ENCODE measurements at regions not wholly inside any gene's neighbourhood (a gene's known extent, or its start where the extent isn't known, plus 50 kb on each side); places are given as distances from the start of the nearest gene placed in this dataset.
"Not testable (repeated sequence)": the region's sequence is repeated elsewhere in the genome, so short reads cannot be mapped to it uniquely, and the experiment has no call there.

DNA sequence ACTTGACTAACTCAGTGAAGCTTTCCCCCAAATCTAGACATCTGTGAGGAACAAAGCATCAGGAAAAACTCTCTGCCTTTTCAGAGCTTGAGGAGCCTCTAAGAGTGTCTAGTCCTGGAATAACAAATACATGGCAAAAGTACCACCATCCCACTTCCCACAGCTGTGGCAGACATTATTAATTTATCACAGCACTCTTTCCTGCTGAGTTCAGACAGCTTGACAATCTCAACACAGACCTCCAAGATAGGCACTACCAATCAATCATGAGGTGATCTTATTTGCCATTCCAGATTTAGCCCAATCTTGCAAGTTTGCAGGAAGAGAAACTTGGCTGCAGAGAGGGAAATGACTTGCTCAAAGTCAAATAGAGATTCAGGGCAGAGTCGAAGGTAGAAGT, 202.8 kb downstream of the MN1 start:
- no peak for DNase-seq (ENCODE audit: low read depth)

DNA sequence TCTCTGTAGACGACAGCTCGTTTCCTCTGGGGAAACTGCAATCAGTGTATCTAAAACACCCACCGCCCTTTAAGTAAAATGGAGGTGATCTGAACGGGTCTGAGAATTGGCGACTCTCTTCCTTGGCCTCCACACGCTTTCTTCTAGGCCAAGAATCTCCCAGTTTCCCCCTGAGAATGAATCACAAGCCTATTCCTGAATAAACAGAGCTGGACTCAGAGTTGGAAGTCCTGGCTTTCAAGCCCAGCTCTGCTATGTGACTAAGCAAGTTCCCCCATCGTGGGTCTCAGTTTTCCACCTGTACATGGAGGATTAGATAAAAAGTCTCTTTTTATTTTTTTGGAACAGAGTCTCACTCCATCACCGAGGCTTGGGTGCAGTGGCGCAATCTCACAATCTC, 200.4 kb downstream of the MN1 start:
- DNase-seq (ENCODE audit: low read depth), result no peak

DNA sequence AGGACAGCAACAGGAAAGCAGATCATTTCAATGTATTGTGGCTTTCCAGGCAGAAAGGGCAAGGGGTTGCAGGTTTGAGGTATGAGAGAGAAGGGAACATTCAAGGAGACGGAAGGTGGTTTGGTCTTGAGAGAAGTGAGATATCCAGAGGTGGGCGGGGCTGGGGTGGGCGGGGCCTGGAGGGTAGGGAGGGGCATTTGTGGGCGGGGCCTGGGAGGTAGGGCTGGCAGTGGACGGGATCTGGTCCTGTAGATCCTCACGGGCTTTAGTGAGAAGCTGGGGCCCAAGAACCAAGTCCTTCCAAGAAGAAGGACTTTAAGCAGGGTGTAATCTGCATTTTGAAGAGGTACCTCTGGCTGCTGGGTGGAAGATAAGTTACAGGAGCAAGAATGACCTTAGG, 199.2 kb downstream of the MN1 start:
- no peak for DNase-seq (ENCODE audit: low read depth)

DNA sequence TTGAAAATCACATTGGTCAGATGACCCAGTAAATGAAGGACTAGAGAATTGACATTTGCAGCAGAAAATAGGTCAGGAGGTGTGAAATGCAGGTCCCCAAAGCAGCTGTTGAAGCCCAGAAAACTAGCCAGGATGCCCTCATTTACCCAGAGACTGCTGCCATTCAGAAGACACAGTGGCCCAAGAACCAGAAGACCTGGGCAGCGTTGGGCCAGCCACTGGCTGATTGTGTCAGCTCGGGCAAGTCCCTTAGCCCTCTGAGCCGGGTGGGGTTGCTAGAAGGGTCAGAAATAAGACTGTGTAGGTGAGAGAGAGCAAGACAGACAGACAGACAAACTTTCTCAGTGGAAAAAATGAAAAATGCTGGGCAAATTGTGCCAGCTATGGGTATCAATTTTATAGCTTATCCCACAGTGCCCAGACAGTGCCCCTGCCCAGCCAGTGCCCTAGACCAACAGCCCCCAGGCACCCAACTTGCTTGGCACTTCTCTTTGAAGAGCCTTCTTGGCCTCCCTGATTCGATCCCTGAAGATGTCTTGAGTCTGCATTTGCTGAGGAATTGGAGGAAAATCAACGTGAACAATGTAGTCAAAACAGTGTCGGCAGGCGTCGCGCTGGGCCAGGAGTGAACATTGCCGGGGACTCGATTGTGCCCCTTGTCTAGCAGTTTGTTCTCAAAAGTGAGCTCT, 198.3 kb downstream of the MN1 start:
- DNase-seq (ENCODE audit: low read depth), result no peak

DNA sequence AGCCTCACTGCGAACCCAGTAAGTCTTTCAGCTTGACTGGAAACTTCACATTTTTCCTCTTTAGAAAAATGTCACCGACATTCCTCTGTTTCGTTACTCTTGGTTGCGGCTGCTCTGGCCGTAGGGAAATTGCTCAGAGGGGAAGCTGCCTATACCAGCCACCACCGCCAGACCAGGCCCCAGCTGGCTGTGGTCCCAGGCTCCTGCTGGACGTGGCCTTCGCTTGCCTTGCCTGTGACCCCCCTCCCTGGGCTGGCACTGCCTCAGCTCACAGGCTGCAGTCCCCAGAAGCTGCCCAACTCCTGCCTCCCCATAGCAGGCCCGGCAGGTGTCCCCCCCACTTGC, 197.8 kb downstream of the MN1 start:
- no peak for DNase-seq (ENCODE audit: low read depth)

DNA sequence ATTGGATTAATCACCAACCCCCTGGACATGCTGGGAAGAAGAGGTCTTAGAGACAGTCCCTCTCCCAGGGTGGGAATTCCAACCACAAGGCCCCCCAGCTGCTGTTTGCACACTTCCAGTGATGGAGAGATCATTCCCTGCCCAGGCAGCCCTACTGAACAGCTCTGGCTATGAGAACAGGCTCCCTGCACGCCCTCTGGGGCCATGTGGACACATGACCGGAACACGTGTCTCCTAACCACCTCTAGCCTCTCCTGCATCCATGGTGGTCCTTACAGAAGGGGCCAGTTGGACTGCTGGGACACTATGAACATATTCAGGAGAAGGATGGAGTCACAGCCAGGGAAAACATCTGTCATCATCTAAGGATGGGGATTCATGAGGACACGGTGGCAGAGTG, 196.2 kb downstream of the MN1 start:
- no peak for DNase-seq (ENCODE audit: low read depth)

DNA sequence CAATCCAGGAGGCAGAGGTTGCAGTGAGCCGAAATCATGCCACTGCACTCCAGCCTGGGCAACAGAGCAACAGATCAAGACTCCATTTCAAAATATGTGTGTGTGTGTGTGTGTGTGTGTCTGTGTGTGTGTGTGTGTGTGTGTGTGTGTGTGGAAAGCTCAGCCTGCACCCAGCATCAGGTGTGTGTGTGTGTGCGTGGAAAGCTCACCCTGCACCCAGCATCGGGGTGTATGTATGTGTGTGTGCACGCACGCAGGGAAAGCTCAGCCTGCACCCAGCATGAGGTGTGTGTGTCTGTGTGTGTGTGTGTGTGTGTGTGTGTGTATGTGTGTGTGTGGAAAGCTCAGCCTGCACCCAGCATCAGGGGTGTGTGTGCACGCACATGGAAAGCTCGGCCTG, 193.8 kb downstream of the MN1 start:
- not testable (repeated sequence) for DNase-seq (ENCODE audit: low read depth)

DNA sequence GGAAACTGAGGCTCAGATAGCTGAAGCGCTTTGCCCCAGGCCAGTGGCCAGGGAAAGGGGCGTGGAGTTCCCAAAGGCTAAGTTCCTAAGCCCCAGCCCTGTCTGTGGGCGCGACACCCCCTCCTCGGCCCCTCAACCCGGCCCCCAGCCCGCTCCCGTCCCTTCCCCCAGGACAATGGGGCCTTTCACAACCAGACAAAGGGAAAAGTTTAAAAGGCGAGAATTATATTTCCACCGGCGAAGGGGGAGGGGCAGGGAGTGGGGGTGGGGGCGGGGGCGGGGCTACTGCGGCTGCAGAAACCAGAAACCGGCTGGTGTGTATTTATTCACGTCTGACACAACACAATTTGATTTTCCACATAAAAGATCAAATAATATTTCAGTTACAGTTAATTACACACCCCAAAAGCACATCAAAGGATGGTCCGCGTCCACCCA, 192.1 kb downstream of the MN1 start:
- DNase-seq (ENCODE audit: low read depth), result no peak

DNA sequence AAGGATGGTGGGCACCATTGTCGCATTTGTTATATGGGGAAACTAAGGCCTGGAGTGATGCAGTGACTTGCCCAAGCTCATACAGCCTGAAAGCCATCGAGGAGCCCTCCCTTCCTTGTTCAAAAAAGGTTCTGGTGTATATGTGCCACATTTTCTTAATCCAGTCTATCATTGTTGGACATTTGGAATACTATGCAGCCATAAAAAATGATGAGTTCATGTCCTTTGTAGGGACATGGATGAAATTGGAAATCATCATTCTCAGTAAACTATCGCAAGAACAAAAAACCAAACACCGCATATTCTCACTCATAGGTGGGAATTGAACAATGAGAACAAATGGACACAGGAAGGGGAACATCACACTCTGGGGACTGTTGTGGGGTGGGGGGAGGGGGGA, 191.4 kb downstream of the MN1 start:
- DNase-seq (ENCODE audit: low read depth), result not testable (repeated sequence)

DNA sequence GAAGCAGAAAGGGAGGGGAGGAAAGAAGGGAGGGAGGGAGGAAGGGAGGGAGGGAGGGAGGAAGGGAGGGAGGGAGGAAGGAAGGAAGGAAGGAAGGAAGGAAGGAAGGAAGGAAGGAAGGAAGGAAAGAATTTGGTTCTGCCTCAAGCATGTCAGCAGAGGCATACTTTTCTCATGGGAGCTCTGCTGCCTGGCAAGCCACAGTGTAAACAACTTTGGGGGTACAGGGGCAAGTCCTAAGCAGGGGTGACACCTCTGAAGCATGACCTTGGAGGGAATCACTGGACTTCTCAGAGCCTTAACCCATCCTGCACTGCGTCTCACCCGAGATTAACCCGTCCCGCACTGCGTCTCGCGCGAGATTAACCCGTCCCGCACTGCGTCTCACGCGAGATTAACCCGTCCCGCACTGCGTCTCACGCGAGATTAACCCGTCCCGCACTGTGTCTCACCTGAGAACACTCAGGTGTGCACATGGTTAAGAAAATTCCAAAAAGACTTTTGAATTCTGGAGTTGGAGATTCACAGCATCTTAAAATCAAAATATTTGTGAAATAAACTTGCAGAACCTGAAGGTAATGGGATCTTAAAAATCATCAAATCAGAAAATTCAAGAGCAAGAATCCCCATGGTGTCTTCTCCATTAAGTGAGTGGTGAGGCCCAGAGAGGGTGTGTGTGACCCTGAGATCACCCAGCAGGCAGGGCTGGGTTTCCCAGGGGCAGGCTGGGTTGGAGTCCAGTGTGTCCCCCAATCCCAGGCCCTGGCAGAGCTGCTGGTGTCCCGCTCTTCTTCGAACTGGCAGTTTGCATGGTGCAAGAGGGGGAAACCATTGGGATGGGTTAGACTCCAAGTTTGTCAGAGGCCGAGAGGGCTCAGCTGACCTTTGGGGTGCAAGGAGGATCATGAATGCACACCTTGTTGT, 190.4 kb downstream of the MN1 start:
- DNase-seq (ENCODE audit: low read depth), result no peak

DNA sequence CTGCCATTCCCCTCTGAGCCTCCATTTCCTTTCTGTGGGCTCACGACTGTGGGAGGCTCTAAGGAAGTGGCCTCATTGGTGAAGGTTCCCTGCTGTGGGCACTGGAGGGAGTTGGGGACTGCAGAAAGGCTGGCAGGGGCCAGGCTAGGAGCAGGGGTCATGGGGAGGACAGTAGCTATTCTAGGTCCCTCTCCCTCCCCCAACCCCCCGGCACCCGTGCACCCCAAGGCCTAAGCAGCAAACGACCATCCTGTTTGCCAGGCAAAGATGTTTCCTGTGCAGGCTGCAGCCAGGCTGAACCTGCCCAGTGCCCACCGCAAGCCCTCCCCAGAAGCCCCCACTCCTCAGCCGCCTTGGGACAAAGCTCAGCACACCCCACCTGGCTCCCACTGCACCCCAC, 189.4 kb downstream of the MN1 start:
- DNase-seq (ENCODE audit: low read depth), result no peak

DNA sequence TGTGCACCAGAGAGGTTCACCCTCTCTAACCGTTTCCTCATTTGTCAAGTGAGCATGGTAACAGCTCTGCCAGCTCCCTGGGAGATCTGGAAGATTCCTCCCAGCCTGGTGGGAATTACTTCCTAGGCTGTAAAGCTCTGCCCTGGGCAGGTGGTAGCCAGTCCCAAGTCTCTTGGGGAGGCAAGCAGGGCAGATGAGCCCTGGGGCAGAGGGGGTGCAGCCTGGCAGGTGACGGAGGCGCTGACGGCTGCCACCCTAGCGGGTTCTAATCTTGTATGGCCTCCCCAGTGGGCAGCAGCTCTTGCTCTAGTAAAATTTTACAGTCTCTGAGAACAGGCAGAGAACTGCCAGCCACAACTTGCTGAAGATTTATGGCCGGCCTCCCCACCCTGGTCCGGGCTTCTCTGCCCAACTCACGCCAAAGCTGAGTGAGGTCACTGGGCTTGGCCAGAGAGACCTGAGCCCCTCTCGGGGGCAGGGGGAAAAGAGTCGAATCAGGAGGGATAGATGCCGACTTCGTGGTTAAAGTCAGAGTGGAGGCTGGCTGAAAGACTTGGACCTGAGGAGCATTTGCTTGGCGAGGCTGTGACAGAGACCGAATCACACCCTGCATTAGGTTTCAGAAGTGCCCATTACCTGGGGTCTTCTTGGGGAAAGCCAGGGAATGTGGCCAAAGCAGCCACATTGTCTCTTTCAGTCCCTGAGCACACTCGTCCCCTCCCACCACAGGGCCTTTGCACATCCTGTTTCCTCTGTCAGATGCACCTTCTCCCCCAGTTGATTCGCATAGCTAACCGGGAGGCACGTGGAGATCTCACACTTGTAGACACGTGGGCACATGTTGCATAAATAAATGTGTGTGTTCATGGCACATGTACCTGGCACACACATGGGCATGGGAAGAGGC, 188.2 kb downstream of the MN1 start:
- no peak for DNase-seq (ENCODE audit: low read depth)

DNA sequence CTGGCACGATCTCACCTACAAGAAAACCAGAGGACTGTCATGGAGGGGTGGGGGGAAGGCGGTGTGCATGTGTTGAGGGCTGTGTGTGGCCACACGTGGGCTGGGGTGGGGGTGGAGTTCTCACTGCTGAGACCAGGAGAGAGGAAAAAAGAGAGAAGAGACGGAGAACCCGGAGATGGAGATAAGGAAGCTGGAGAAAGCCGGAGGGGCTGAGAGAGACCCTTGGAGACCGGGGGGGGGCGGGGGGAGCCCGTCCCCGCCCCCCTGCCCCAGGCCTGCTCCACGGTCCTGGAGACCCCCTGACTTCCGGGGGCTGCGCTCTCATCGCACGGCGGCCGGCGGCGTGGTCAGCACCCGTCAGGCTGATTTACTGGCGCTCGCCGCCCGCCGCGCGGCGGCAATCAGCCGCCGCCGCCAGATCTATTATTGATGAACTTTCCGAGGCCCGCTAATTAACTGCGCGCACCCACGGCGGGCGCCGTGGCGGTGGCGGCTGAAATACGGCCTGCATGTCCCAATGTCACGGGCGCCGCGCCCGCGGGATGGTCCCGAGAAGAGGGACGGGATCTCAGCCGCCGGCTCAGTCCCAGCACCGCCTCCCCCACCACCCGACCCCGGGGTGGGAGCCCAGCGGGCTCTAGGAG, 187.4 kb downstream of the MN1 start:
- DNase-seq (ENCODE audit: low read depth), result no peak

DNA sequence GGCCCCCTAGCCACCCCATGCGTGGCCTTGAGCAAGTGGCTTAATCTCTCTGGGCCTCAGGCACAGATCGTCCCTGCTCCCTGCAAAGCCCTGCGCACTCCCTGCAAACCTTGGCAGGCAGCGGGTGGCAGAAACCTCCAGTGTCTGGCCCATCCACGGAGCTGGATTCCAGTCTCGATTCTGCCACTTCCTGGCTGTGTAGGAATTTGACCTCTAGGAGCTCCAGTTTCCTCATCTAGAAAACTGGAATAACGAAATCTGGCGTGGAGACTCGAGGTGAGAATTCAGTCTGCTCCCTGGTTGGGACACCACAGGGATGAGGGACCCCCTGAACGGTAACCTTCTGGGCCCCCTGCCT, 186.9 kb downstream of the MN1 start:
- no peak for DNase-seq (ENCODE audit: low read depth)

DNA sequence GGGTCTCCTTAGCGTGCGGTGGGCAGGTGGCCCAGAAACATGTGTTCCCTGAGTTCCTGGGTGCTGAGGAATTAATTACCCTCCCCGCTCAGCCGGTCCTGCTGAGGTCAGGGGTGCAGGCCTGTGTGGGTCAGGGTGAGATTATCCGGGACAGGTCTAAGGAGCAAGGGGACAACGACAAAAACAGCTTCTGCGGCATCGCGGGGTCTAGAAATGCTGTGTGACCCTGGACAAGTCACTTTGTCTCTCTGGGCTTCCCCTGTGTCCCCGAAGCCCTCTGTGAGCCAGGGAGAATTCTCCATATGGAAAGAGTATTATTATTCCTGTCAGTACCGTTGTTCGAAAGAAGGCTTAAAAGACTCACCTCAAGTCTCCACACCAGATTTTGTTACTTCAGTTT, 186.1 kb downstream of the MN1 start:
- no peak for DNase-seq (ENCODE audit: low read depth)

DNA sequence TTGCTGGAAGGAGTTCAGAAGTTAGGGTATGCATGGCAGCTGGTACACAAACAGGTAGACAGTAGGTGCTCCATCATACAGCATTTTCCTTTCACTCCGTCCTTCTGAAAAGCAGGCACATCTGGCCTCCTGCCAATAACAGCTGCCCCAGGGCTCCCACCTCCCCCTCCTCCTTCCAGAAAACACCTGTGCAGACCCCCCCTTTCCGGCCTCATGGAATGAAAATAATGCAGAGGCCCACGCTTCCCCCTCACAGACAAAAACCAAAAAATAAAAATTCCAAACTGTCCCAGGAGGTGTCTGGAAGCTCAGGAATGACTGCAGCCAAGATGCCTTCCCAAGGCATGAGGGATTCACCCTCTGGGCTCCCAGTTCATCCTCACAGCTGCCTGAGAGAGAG, 185.5 kb downstream of the MN1 start:
- no peak for DNase-seq (ENCODE audit: low read depth)

DNA sequence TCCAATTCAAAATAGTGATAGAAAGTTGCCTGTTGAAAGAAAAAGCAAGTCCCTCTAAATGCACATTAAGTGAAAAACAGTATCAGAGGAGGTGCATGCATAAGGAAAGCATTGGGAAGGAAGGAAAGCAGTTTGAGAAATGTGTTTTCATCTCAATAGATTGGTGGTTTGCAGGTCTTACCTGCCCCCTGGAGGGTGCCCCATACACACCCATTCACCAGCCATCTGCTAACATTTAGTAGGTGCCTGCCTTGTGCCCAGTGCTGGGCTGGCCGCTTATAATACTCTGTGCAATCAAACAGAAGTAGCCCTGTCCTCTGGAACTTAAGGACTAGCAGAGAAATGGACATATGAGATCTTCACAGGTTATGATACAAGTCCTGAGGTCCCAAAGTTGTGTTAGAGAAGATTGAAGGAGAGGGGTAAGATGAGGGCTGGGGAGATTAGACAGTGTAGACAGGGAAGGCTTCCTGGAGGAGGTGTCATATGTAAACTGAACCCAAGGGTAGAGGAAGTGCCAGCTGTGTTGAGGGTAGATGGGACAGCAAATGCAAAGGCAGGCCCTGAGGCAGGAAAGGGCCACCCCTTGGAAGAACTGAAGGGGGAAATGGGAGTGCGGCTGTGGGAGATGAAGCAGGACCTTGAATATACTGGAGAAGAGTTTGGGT, 184.2 kb downstream of the MN1 start:
- DNase-seq (ENCODE audit: low read depth), result no peak

DNA sequence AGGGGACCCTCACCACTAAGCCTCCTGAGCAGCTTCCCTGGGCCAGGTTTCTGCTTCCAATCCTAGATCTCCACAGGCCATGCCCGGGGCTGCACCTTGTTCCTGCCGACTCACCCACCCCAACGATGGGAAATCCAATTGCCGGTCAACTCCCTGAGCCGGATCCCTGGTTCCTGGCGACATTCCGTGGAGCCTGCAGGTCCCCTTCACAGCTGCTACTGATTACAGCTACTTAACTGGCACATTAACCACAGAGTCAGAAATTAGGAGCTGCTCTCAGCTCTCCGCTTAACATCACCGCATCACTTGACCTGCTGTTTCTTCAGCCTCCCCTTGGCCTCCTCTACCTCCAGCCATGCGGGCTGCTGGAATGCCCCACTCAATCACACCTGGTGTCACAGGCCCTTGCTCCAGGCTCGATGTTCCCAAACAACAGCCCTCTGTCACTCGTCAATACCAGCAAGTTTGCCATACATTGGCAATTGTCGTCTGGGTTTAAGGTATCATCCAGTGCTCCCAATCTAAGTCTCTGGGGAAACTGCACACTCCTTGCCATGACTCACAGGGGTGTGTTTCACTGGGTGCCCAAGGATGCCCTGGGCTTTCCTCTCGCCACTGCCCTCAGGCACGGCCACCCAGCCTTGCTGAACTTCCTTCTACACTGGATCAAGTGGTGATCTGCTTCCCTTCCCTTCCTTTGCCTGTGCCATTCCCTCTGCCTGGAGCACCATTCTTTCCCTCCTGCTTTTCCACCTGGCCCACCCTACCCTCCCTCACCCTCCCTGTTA, 181.0 kb downstream of the MN1 start:
- DNase-seq (ENCODE audit: low read depth), result no peak

DNA sequence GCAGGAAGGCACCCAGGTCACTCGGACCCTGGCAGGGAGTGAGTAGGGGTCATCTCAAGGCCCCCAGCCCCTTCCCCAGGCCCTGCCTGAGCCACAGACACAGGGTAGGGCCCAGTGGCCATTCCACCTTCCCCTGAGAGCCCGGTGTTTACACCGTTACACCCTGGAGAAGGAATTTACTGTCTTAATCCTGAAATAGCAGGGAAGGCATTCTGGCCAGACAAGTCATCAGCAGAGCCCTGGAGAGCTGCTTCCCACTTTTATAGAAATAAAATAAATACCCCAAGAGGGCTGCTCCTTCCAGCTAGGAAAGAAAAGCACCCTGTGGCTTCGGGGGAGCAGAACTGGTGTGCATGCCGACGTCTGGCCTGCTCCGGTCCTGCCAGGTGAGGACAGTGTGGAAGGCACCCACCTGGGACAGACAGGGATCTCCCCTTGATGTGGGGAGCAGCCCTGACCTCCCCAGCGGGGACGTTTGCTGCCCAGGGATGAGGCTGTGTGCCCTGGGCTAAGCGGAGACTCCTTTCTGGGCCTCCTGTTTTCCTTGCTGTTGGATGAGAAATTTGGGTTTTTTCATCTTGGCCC, 180.0 kb downstream of the MN1 start:
- DNase-seq (ENCODE audit: low read depth), result no peak

DNA sequence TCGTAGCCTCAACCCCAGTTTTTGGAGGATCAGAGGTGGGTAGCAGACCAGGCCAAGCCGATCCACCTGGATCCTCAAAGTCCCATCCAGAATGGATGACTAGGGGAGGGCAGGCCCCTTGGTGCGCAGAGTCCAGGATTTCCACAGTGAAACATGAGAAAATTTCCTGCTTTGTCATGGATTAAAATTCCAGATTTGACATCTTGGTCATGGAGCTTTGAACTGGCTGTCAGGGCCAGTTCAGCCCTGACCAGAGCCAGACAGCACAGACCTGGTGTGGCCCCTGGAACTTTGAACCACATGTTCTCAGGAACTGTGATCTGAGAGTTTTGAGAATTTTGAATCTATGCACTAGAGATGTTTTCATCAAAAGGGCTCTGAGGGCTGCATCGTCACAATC, 177.5 kb downstream of the MN1 start:
- no peak for DNase-seq (ENCODE audit: low read depth)

All from activated T-cell treated with anti-CD3 and anti-CD28 coated beads for 24 hours (primary cell).